HCT116 (cell line): ENCODE measurements at regions not wholly inside any gene's neighbourhood (a gene's known extent, or its start where the extent isn't known, plus 50 kb on each side); places are given as distances from the start of the nearest gene placed in this dataset.

ENCODE experiments used
- ATAC-seq: fragments of 200-7000 bp; cut with Tn5 transposase; 2 replicates; pipeline ENCODE4 v1.9.1; 2020; ENCODE audit warnings: mild to moderate bottlenecking, moderate library complexity
- BruUV-seq: library from RNA; stranded (reverse); fragments of 400-500 nt; replicated peaks from 2 replicates; lab custom pipeline; 2021; lab: Mats Ljungman, UMichigan
- CTCF ChIA-PET: fragments of 300-600 bp; sonication (Branson Sonifier 250); formaldehyde crosslinking; loops from one replicate; lab custom pipeline; 2021; ENCODE audit warnings: antibody characterized with exemption; lab: Charles Lee
- POLR2A ChIA-PET: fragments of 300-600, 350-600 bp; sonication (Branson Sonifier 250); formaldehyde crosslinking; loops from one replicate; lab custom pipeline; 2021; ENCODE audit warnings: antibody characterized with exemption; lab: Charles Lee
- RAD21 ChIA-PET, 2 experiments: fragments of 300-600 bp; sonication (Branson Sonifier 250); formaldehyde crosslinking; loops; one replicate each; lab custom pipeline; 2023; ENCODE audit warnings: low total read pairs in 2 of 2; ENCODE audit not compliant: uncharacterized antibody in 2 of 2, unreplicated experiment in 2 of 2, low non-redundant PET in 1 of 2; lab: Charles Lee
- DNase-seq: peaks from one replicate; pipeline ENCODE4 v3.0.0-alpha.2; 2010; ENCODE audit warnings: low read depth, low spot score
- H2AFZ ChIP-seq: fragments of 200-600 bp; shearing (Covaris generic), sonication (generic); 2 replicates; pipeline ENCODE4 v1.6.1; 2017; ENCODE audit warnings: low read depth, mixed run types, mixed read lengths, antibody characterized with exemption, low read length; ENCODE audit not compliant: poor library complexity, severe bottlenecking
- H3K27ac ChIP-seq: 2 replicates; pipeline ENCODE4 v1.5.1; 2012; ENCODE audit warnings: low read depth, low read length
- H3K27me3 ChIP-seq: fragments of 200-600 bp; sonication (generic); 2 replicates; pipeline ENCODE4 v1.6.1; 2016; ENCODE audit warnings: mixed run types, low read length, mixed read lengths; ENCODE audit not compliant: insufficient read depth
- H3K36me3 ChIP-seq, 2 experiments: fragments of 200-500 bp in 1 of 2; fragments of 200-600 bp in 1 of 2; sonication (Bioruptor generic) in 1 of 2; sonication (generic) in 1 of 2; 2 replicates each; pipeline versions ENCODE4 v1.5.1 to v1.6.1; 2014 to 2016; ENCODE audit warnings: low read length in 2 of 2, inconsistent platforms in 1 of 2, mixed read lengths in 1 of 2, mixed run types in 1 of 2; ENCODE audit not compliant: insufficient read depth in 2 of 2, control insufficient read depth in 1 of 2
- H3K4me1 ChIP-seq, 2 experiments: fragments of 200-600 bp in 1 of 2; sonication (generic) in 1 of 2; 2 replicates each; pipeline versions ENCODE4 v1.5.1 to v1.6.1; 2012 to 2017; ENCODE audit warnings: low read length in 2 of 2, inconsistent platforms in 1 of 2, mild to moderate bottlenecking in 1 of 2, mixed read lengths in 1 of 2, mixed run types in 1 of 2, moderate library complexity in 1 of 2; ENCODE audit not compliant: insufficient read depth in 2 of 2, control insufficient read depth in 1 of 2
- H3K4me2 ChIP-seq: fragments of 200-600 bp; sonication (generic); 2 replicates; pipeline ENCODE4 v1.6.1; 2017; ENCODE audit warnings: mixed run types, low read length, mixed read lengths
- H3K4me3 ChIP-seq, 2 experiments: fragments of 200-600 bp in 1 of 2; sonication (generic) in 1 of 2; replicated peaks in 1 of 2; 2 replicates each; pipeline ENCODE4 v1.5.1; 2011 to 2016; ENCODE audit warnings: low read length in 2 of 2, control low read depth in 1 of 2, low read depth in 1 of 2, mild to moderate bottlenecking in 1 of 2, mixed read lengths in 1 of 2, mixed run types in 1 of 2
- H3K79me2 ChIP-seq: fragments of 200-600 bp; sonication (generic); 2 replicates; pipeline ENCODE4 v1.6.1; 2017; ENCODE audit warnings: mild to moderate bottlenecking, mixed run types, low read length, moderate library complexity, mixed read lengths; ENCODE audit not compliant: insufficient read depth
- H3K9ac ChIP-seq: fragments of 200-600 bp; sonication (generic); 2 replicates; pipeline ENCODE4 v1.6.1; 2016; ENCODE audit warnings: low read length, mixed read lengths
- H3K9me2 ChIP-seq: fragments of 200-600 bp; sonication (generic), shearing (Covaris generic); 2 replicates; pipeline ENCODE4 v1.6.1; 2017; ENCODE audit warnings: mixed run types, mild to moderate bottlenecking, moderate library complexity; ENCODE audit not compliant: insufficient read depth
- H3K9me3 ChIP-seq, 2 experiments: fragments of 200-500 bp in 1 of 2; fragments of 200-600 bp in 1 of 2; sonication (Bioruptor generic) in 1 of 2; sonication (generic) in 1 of 2; 2 replicates each; pipeline ENCODE4 v1.6.1; 2014 to 2017; ENCODE audit warnings: low read length in 2 of 2, mixed read lengths in 2 of 2, inconsistent platforms in 1 of 2, low read depth in 1 of 2, mild to moderate bottlenecking in 1 of 2, mixed run types in 1 of 2, moderate library complexity in 1 of 2; ENCODE audit not compliant: control insufficient read depth in 1 of 2, insufficient read depth in 1 of 2
- H4K20me1 ChIP-seq: fragments of 200-600 bp; sonication (generic), shearing (Covaris generic); 2 replicates; pipeline ENCODE4 v1.6.1; 2017; ENCODE audit warnings: mixed run types, mild to moderate bottlenecking, moderate library complexity; ENCODE audit not compliant: insufficient read depth
- CBX3 ChIP-seq: IDR thresholded peaks from 2 replicates; pipeline ENCODE4 v1.6.1; 2012; ENCODE audit warnings: low read depth
- ELF1 ChIP-seq: IDR thresholded peaks from 2 replicates; pipeline ENCODE4 v1.6.1; 2012; ENCODE audit warnings: low read depth, borderline replicate concordance
- EZH2phosphoT487 ChIP-seq: fragments of 200-600 bp; IDR thresholded peaks from 2 replicates; pipeline ENCODE4 v1.6.1; 2018; ENCODE audit warnings: antibody characterized with exemption, borderline replicate concordance
- JUND ChIP-seq: IDR thresholded peaks from 2 replicates; pipeline ENCODE4 v1.6.1; 2012
- POLR2AphosphoS5 ChIP-seq: IDR thresholded peaks from 2 replicates; pipeline ENCODE4 v1.6.1; 2011; ENCODE audit warnings: mild to moderate bottlenecking, low read depth, low read length, moderate library complexity
- REST ChIP-seq: IDR thresholded peaks from 2 replicates; pipeline ENCODE4 v1.6.1; 2012; ENCODE audit warnings: low read depth
- SIN3A ChIP-seq: IDR thresholded peaks from 2 replicates; pipeline ENCODE4 v1.6.1; 2012; ENCODE audit warnings: low read depth
- SP1 ChIP-seq: IDR thresholded peaks from 2 replicates; pipeline ENCODE4 v1.6.1; 2012; ENCODE audit warnings: low read depth
- TCF7L2 ChIP-seq: IDR thresholded peaks from 2 replicates; pipeline ENCODE4 v1.7.0; 2011; ENCODE audit warnings: borderline replicate concordance, inconsistent platforms; ENCODE audit not compliant: insufficient read depth, insufficient read length; ENCODE audit errors: extremely low read depth
- ZBTB33 ChIP-seq: IDR thresholded peaks from 2 replicates; pipeline ENCODE4 v1.6.1; 2011; ENCODE audit warnings: mild to moderate bottlenecking, low read length, moderate library complexity; ENCODE audit not compliant: insufficient replicate concordance; ENCODE audit errors: extremely low read depth
- ZNF274 ChIP-seq: fragments of 200-500 bp; sonication (Bioruptor generic); IDR thresholded peaks from 2 replicates; pipeline ENCODE4 v1.6.1; 2014; ENCODE audit warnings: mild to moderate bottlenecking, low read depth, low read length, inconsistent platforms
- intact Hi-C: fragments of 100-400 bp; cut with micrococcal nuclease; formaldehyde crosslinking; loops from 2 replicates; pipeline ENCODE4 v1.10.0; 2022

GRCh38 chr6:3524456-3524855, 67.6 kb upstream of the SLC22A23 start:
- ChIA-PET POLR2A (no interaction called here), RAD21 (no interaction called here), CTCF (no interaction called here)
- Histone ChIP-seq H3K9me3 (no peaks in the 10 kb centered on the region), H3K4me3 (no peak overlapping the region), H3K9ac (no peak overlapping the region), H3K4me2 (no peak overlapping the region), H2AFZ (no peak overlapping the region), H3K79me2 (no peaks in the 10 kb centered on the region), H4K20me1 (no peaks in the 10 kb centered on the region), H3K4me1 (no peaks in the 10 kb centered on the region), H3K9me2 (no peaks in the 10 kb centered on the region), H3K27ac (no peak overlapping the region), H3K27me3 (no peaks in the 10 kb centered on the region; the same call in 1 of the 2 replicates), H3K36me3 (no peaks in the 10 kb centered on the region)
- TF ChIP-seq TCF7L2: no peak
- no peak for TF ChIP-seq SIN3A
- TF ChIP-seq ELF1: no peak
- no peak for TF ChIP-seq ZBTB33
- TF ChIP-seq POLR2AphosphoS5: no peak
- no peak for TF ChIP-seq SP1
- no peak for TF ChIP-seq EZH2phosphoT487
- no peak for TF ChIP-seq ZNF274
- no peak for TF ChIP-seq JUND
- TF ChIP-seq REST: no peak
- no peak for TF ChIP-seq CBX3
- DNase-seq (no peak), ATAC-seq (no peak)
- BruUV-seq: no TSS peak
- intact Hi-C loops: no loop called here
